ENCODE measurements at regions not wholly inside any gene's neighbourhood (a gene's known extent, or its start where the extent isn't known, plus 50 kb on each side); places are given as distances from the start of the nearest gene placed in this dataset.

- no peak for DNase-seq
Measured at GRCh38 chr2:128474036-128474955, 155.6 kb upstream of the HS6ST1 start.

- DNase-seq, result no peak
Measured at GRCh38 chr2:128474962-128475361, 156.3 kb upstream of the HS6ST1 start.

- DNase-seq, result no peak
Measured at GRCh38 chr2:128475427-128476211, 157.0 kb upstream of the HS6ST1 start.

GRCh38 chr2:128477026-128477820, 158.6 kb upstream of the HS6ST1 start:
- no peak for DNase-seq

GRCh38 chr2:128477891-128478290, 159.2 kb upstream of the HS6ST1 start:
- DNase-seq, result no peak

- DNase-seq, result no peak
Measured at GRCh38 chr2:128485761-128486639, 167.3 kb upstream of the HS6ST1 start.

- no peak for DNase-seq
Measured at GRCh38 chr2:128486640-128487375, 168.1 kb upstream of the HS6ST1 start.

- DNase-seq, result no peak
Measured at GRCh38 chr2:128487650-128488387, 169.2 kb upstream of the HS6ST1 start.

GRCh38 chr2:128488434-128488833, 169.8 kb upstream of the HS6ST1 start:
- no peak for DNase-seq

GRCh38 chr2:128489526-128490273, 171.0 kb upstream of the HS6ST1 start:
- DNase-seq, result no peak

GRCh38 chr2:128490321-128490720, 171.7 kb upstream of the HS6ST1 start:
- no peak for DNase-seq

GRCh38 chr2:128490881-128491691, 172.4 kb upstream of the HS6ST1 start:
- DNase-seq, result no peak

GRCh38 chr2:128491692-128492244, 173.1 kb upstream of the HS6ST1 start:
- no peak for DNase-seq

GRCh38 chr2:128492966-128493811, 174.5 kb upstream of the HS6ST1 start:
- DNase-seq, result no peak

- no peak for DNase-seq
Measured at GRCh38 chr2:128493880-128494279, 175.2 kb upstream of the HS6ST1 start.

GRCh38 chr2:128494307-128494639, 175.6 kb upstream of the HS6ST1 start:
- no peak for DNase-seq

- DNase-seq, result no peak
Measured at GRCh38 chr2:128494640-128495321, 176.1 kb upstream of the HS6ST1 start.

Measured in DMS79 (cell line).